ENCODE measurements at regions not wholly inside any gene's neighbourhood (a gene's known extent, or its start where the extent isn't known, plus 50 kb on each side); places are given as distances from the start of the nearest gene placed in this dataset.

GRCh38 chrY:14139521-14139920 is 83.5 kb downstream of the VCY1B start:
- no peak for DNase-seq

- DNase-seq: no peak
Observed at GRCh38 chrY:14145614-14146013, 89.6 kb downstream of the VCY1B start.

GRCh38 chrY:14182776-14183175 is 126.7 kb downstream of the VCY1B start:
- no peak for DNase-seq

- no peak for DNase-seq
Observed at GRCh38 chrY:14222014-14222413, 166.0 kb downstream of the VCY1B start.

GRCh38 chrY:14231703-14232102 is 175.7 kb downstream of the VCY1B start:
- DNase-seq: peak in 1 of 3 donors; percentile 3

GRCh38 chrY:14235070-14235469 is 179.0 kb downstream of the VCY1B start:
- DNase-seq: no peak

- no peak for DNase-seq
Observed at GRCh38 chrY:14238277-14238676, 182.2 kb downstream of the VCY1B start.

GRCh38 chrY:14246948-14247347 is 190.9 kb downstream of the VCY1B start:
- DNase-seq: no peak

GRCh38 chrY:14248878-14249576 is 193.0 kb downstream of the VCY1B start:
- no peak for DNase-seq

GRCh38 chrY:14255965-14256816 is 200.2 kb downstream of the VCY1B start:
- no peak for DNase-seq

- DNase-seq: no peak
Observed at GRCh38 chrY:14256817-14257168, 200.8 kb downstream of the VCY1B start.

GRCh38 chrY:14277029-14277428 is 221.0 kb downstream of the VCY1B start:
- DNase-seq: no peak

GRCh38 chrY:14290656-14291375 is 233.5 kb upstream of the NLGN4Y start:
- DNase-seq: no peak

GRCh38 chrY:14292382-14292781 is 231.9 kb upstream of the NLGN4Y start:
- DNase-seq: no peak

GRCh38 chrY:14300775-14301174 is 223.6 kb upstream of the NLGN4Y start:
- no peak for DNase-seq

GRCh38 chrY:14301552-14301951 is 222.8 kb upstream of the NLGN4Y start:
- DNase-seq: no peak

- no peak for DNase-seq
Observed at GRCh38 chrY:14328677-14329345, 195.5 kb upstream of the NLGN4Y start.

- no peak for DNase-seq
Observed at GRCh38 chrY:14330362-14330761, 194.0 kb upstream of the NLGN4Y start.

GRCh38 chrY:14339524-14339923 is 184.8 kb upstream of the NLGN4Y start:
- no peak for DNase-seq

- DNase-seq: peak in 2 of 3 donors; percentile 0 to 2
Observed at GRCh38 chrY:14340459-14341143, 183.7 kb upstream of the NLGN4Y start.

GRCh38 chrY:14344648-14345333 is 179.5 kb upstream of the NLGN4Y start:
- DNase-seq: no peak

Data from muscle of back (tissue), 3 donors.